ENCODE measurements at regions not wholly inside any gene's neighbourhood (a gene's known extent, or its start where the extent isn't known, plus 50 kb on each side); places are given as distances from the start of the nearest gene placed in this dataset.

DNA sequence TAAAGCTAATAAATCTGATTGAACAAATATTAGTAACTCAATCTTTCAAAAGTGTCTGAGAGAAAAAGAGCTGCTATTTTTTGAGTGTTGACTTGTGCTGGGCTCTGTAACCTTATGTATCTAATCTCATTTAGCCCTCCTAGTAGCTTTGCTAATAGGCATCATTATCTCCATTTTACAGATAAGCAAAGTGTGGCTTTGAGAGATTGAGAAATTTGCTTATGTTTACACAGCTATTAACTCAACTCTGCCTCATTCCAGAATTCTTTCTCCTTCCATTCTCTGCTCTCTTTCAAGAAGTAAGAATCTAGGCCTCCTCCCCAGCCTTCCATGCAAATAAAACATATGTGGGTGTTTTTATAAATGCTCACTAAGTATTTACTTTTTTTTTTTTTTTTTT is 137.8 kb downstream of the GATA3 start:
- TF ChIP-seq EZH2 (IDR thresholded peaks at IDR 0.05; ENCODE audit: borderline replicate concordance): no peak
- TF ChIP-seq, protein P1, sequence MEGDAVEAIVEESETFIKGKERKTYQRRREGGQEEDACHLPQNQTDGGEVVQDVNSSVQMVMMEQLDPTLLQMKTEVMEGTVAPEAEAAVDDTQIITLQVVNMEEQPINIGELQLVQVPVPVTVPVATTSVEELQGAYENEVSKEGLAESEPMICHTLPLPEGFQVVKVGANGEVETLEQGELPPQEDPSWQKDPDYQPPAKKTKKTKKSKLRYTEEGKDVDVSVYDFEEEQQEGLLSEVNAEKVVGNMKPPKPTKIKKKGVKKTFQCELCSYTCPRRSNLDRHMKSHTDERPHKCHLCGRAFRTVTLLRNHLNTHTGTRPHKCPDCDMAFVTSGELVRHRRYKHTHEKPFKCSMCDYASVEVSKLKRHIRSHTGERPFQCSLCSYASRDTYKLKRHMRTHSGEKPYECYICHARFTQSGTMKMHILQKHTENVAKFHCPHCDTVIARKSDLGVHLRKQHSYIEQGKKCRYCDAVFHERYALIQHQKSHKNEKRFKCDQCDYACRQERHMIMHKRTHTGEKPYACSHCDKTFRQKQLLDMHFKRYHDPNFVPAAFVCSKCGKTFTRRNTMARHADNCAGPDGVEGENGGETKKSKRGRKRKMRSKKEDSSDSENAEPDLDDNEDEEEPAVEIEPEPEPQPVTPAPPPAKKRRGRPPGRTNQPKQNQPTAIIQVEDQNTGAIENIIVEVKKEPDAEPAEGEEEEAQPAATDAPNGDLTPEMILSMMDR (IDR thresholded peaks at IDR 0.05; ENCODE audit: poor library complexity): no peak
